NB4 (cell line): ENCODE measurements at regions not wholly inside any gene's neighbourhood (a gene's known extent, or its start where the extent isn't known, plus 50 kb on each side); places are given as distances from the start of the nearest gene placed in this dataset.

Experiments
- DNase-seq: peaks from one replicate; pipeline ENCODE4 v3.0.0; 2010; ENCODE audit warnings: low read depth
- H3K4me3 ChIP-seq: one replicate; pipeline ENCODE4 v1.5.1; 2011; ENCODE audit warnings: mild to moderate bottlenecking, low read depth, low read length, moderate library complexity
- CTCF ChIP-seq: IDR thresholded peaks from one replicate; pipeline ENCODE4 v1.5.1; 2012; ENCODE audit warnings: low read depth, low read length
- MAX ChIP-seq: IDR thresholded peaks from 2 replicates; pipeline ENCODE4 v1.6.1; 2011; ENCODE audit warnings: low read depth, low read length
- MYC ChIP-seq: IDR thresholded peaks from 2 replicates; pipeline ENCODE4 v1.6.1; 2011; ENCODE audit warnings: low read depth, low read length
- POLR2A ChIP-seq: IDR thresholded peaks from 2 replicates; pipeline ENCODE4 v1.6.1; 2011; ENCODE audit warnings: mild to moderate bottlenecking; ENCODE audit not compliant: insufficient read length; ENCODE audit errors: extremely low read depth

GRCh38 chr20:62527781-62528180 is 52.0 kb upstream of the GATA5 start:
- DNase-seq = no peak
- TF ChIP-seq CTCF = no peak
- TF ChIP-seq POLR2A = no peak
- TF ChIP-seq MYC = no peak
- no peak for TF ChIP-seq MAX
- no peak overlapping the region for H3K4me3 ChIP-seq

GRCh38 chr20:62528983-62529891 is 53.4 kb upstream of the GATA5 start:
- TF ChIP-seq MYC (no peak), MAX (no peak), POLR2A (no peak), CTCF (no peak)
- DNase-seq = no peak
- H3K4me3 ChIP-seq = no peak overlapping the region

GRCh38 chr20:62529896-62530642 is 54.3 kb upstream of the GATA5 start:
- DNase-seq = no peak
- TF ChIP-seq POLR2A (no peak), MYC (no peak), CTCF (no peak), MAX (no peak)
- no peak overlapping the region for H3K4me3 ChIP-seq

GRCh38 chr20:62530643-62531032 is 54.8 kb upstream of the GATA5 start:
- no peak overlapping the region for H3K4me3 ChIP-seq
- TF ChIP-seq MAX (no peak), MYC (no peak), CTCF (no peak), POLR2A (no peak)

GRCh38 chr20:62531046-62531838 is 55.4 kb upstream of the GATA5 start:
- TF ChIP-seq MYC (no peak), POLR2A (no peak), MAX (no peak), CTCF (no peak)
- H3K4me3 ChIP-seq = no peak overlapping the region
- no peak for DNase-seq

More at GRCh38 chr20:62530643-62531032, 54.8 kb upstream of the GATA5 start:
- DNase-seq = no peak
